ENCODE measurements at regions not wholly inside any gene's neighbourhood (a gene's known extent, or its start where the extent isn't known, plus 50 kb on each side); places are given as distances from the start of the nearest gene placed in this dataset.

DNA sequence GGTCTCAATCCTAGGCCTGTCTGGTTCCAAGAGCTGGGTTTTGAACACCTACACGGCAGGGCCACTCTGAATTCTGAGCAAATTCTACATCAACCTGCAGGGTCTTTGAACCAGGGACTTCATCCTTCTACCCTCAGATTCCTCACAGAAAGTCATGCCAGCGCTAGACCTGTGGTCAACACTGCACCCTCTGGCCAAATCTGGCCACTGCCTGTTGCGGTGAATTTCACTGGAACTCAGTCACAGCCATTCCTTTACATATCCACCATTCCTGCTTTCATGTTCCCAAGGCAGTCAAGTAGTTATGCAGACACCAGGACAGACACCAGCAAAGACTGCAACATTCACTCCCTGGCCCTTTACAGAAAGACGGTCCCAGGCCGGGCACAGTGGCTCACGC is 144.6 kb downstream of the C16orf95 start:
- TF ChIP-seq, protein P1, sequence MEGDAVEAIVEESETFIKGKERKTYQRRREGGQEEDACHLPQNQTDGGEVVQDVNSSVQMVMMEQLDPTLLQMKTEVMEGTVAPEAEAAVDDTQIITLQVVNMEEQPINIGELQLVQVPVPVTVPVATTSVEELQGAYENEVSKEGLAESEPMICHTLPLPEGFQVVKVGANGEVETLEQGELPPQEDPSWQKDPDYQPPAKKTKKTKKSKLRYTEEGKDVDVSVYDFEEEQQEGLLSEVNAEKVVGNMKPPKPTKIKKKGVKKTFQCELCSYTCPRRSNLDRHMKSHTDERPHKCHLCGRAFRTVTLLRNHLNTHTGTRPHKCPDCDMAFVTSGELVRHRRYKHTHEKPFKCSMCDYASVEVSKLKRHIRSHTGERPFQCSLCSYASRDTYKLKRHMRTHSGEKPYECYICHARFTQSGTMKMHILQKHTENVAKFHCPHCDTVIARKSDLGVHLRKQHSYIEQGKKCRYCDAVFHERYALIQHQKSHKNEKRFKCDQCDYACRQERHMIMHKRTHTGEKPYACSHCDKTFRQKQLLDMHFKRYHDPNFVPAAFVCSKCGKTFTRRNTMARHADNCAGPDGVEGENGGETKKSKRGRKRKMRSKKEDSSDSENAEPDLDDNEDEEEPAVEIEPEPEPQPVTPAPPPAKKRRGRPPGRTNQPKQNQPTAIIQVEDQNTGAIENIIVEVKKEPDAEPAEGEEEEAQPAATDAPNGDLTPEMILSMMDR (IDR thresholded peaks at IDR 0.05; ENCODE audit: low read depth, low read length, missing input control) = no peak
- TF ChIP-seq, protein P2, sequence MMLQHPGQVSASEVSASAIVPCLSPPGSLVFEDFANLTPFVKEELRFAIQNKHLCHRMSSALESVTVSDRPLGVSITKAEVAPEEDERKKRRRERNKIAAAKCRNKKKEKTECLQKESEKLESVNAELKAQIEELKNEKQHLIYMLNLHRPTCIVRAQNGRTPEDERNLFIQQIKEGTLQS (IDR thresholded peaks at IDR 0.05) = no peak
- TF ChIP-seq SP1 (IDR thresholded peaks at IDR 0.05) = no peak
- TF ChIP-seq GABPA (IDR thresholded peaks at IDR 0.05 in 1 of 2, conservative IDR thresholded peaks at IDR 0.05 in 1 of 2) = no peak
- TF ChIP-seq, protein P3, sequence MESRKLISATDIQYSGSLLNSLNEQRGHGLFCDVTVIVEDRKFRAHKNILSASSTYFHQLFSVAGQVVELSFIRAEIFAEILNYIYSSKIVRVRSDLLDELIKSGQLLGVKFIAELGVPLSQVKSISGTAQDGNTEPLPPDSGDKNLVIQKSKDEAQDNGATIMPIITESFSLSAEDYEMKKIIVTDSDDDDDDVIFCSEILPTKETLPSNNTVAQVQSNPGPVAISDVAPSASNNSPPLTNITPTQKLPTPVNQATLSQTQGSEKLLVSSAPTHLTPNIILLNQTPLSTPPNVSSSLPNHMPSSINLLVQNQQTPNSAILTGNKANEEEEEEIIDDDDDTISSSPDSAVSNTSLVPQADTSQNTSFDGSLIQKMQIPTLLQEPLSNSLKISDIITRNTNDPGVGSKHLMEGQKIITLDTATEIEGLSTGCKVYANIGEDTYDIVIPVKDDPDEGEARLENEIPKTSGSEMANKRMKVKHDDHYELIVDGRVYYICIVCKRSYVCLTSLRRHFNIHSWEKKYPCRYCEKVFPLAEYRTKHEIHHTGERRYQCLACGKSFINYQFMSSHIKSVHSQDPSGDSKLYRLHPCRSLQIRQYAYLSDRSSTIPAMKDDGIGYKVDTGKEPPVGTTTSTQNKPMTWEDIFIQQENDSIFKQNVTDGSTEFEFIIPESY (IDR thresholded peaks at IDR 0.05) = no peak
- TF ChIP-seq RXRA (IDR thresholded peaks at IDR 0.05) = no peak

Data from liver (tissue), 3 donors.